OCI-LY7 (cell line): ENCODE measurements at regions not wholly inside any gene's neighbourhood (a gene's known extent, or its start where the extent isn't known, plus 50 kb on each side); places are given as distances from the start of the nearest gene placed in this dataset.

Experiments
- CTCF ChIP-seq: fragments of 200-600 bp; sonication (generic); conservative IDR thresholded peaks from 2 replicates; pipeline ENCODE4 v1.5.1; 2014; ENCODE audit warnings: mild to moderate bottlenecking, antibody characterized with exemption, low read length, moderate library complexity, mixed read lengths
- EZH2phosphoT487 ChIP-seq: fragments of 200-600 bp; sonication (generic); IDR thresholded peaks from 2 replicates; pipeline ENCODE4 v1.6.1; 2018; ENCODE audit warnings: low read depth, borderline replicate concordance, mild to moderate bottlenecking, mixed run types, antibody characterized with exemption, low read length, moderate library complexity, mixed read lengths

- TF ChIP-seq CTCF (no peak), EZH2phosphoT487 (no peak)
These were observed 131.9 kb downstream of the GLI2 start for GRCh38 chr2:120867290-120868241.
